ENCODE measurements at regions not wholly inside any gene's neighbourhood (a gene's known extent, or its start where the extent isn't known, plus 50 kb on each side); places are given as distances from the start of the nearest gene placed in this dataset.
A peak's percentile ranks its signal among the peaks of the same experiment; 100 is the strongest.

- no peaks in the 10 kb centered on the region for H3K9me3 ChIP-seq (ENCODE audit: control insufficient read depth in 2 of 2, low read length in 2 of 2)
- H3K27me3 ChIP-seq (ENCODE audit: control insufficient read depth, insufficient read depth, low read length) = no peaks in the 10 kb centered on the region
- H3K36me3 ChIP-seq (ENCODE audit: control insufficient read depth, insufficient read depth, low read length) = no peaks in the 10 kb centered on the region
- H3K27me3 Mint-ChIP-seq = no peaks in the 10 kb centered on the region
- ATAC-seq (ENCODE audit: low read depth in 2 of 2) (no peak), DNase-seq (no peak)
- H3K9me3 Mint-ChIP-seq = peaks cover 0 to 1% (median 0%) of the 10 kb centered on the region in 7 donors
- no peak overlapping the region for H3K4me3 Mint-ChIP-seq
- H3K36me3 Mint-ChIP-seq = no peaks in the 10 kb centered on the region
- H3K27ac Mint-ChIP-seq = peak overlapping the region in 2 of 3 donors; percentile 8 to 9
- no peak overlapping the region for H3K4me3 ChIP-seq (ENCODE audit: low read depth, low read length)
- peaks cover 38% of the 10 kb centered on the region for H3K4me1 ChIP-seq (ENCODE audit: control insufficient read depth, insufficient read depth, low read length, poor library complexity, severe bottlenecking)
- H3K27ac ChIP-seq (ENCODE audit: insufficient read depth, low read length, poor library complexity, severe bottlenecking) = no peak overlapping the region
- H3K4me1 Mint-ChIP-seq = peaks cover 24 to 72% (median 37%) of the 10 kb centered on the region in 4 donors
These were observed 374.0 kb downstream of the SV2B start for GRCh38 chr15:91473894-91474545.

GRCh38 chr15:91476861-91477260, 376.6 kb upstream of the SLCO3A1 start:
- H3K27me3 ChIP-seq (ENCODE audit: control insufficient read depth, insufficient read depth, low read length) = no peaks in the 10 kb centered on the region
- DNase-seq = no peak
- peak overlapping the region in 1 of 3 donors; percentile 88 for H3K27ac Mint-ChIP-seq
- H3K27me3 Mint-ChIP-seq = no peaks in the 10 kb centered on the region
- no peaks in the 10 kb centered on the region for H3K36me3 ChIP-seq (ENCODE audit: control insufficient read depth, insufficient read depth, low read length)
- H3K4me3 ChIP-seq (ENCODE audit: low read depth, low read length) = no peak overlapping the region
- H3K4me1 ChIP-seq (ENCODE audit: control insufficient read depth, insufficient read depth, low read length, poor library complexity, severe bottlenecking) = peaks cover 35% of the 10 kb centered on the region
- ATAC-seq (ENCODE audit: low read depth in 2 of 2) = no peak
- H3K36me3 Mint-ChIP-seq = no peaks in the 10 kb centered on the region
- H3K4me1 Mint-ChIP-seq = peaks cover 15 to 72% (median 32%) of the 10 kb centered on the region in 4 donors
- H3K9me3 Mint-ChIP-seq = peaks cover 0 to 2% (median 0%) of the 10 kb centered on the region in 7 donors
- no peaks in the 10 kb centered on the region for H3K9me3 ChIP-seq (ENCODE audit: control insufficient read depth in 2 of 2, low read length in 2 of 2)
- no peak overlapping the region for H3K4me3 Mint-ChIP-seq
- no peak overlapping the region for H3K27ac ChIP-seq (ENCODE audit: insufficient read depth, low read length, poor library complexity, severe bottlenecking)

GRCh38 chr15:91478717-91479191, 374.8 kb upstream of the SLCO3A1 start:
- H3K9me3 ChIP-seq (ENCODE audit: control insufficient read depth in 2 of 2, low read length in 2 of 2) = no peaks in the 10 kb centered on the region
- H3K27me3 ChIP-seq (ENCODE audit: control insufficient read depth, insufficient read depth, low read length) = no peaks in the 10 kb centered on the region
- H3K27ac Mint-ChIP-seq = peak overlapping the region; percentile 14 to 49 (median 17)
- H3K27me3 Mint-ChIP-seq = no peaks in the 10 kb centered on the region
- H3K4me3 Mint-ChIP-seq = peak overlapping the region in 3 of 4 donors; percentile 18 to 56 (median 29)
- no peak for ATAC-seq (ENCODE audit: low read depth in 2 of 2)
- no peaks in the 10 kb centered on the region for H3K36me3 Mint-ChIP-seq
- H3K4me3 ChIP-seq (ENCODE audit: low read depth, low read length) = no peak overlapping the region
- no peaks in the 10 kb centered on the region for H3K36me3 ChIP-seq (ENCODE audit: control insufficient read depth, insufficient read depth, low read length)
- no peak overlapping the region for H3K27ac ChIP-seq (ENCODE audit: insufficient read depth, low read length, poor library complexity, severe bottlenecking)
- peaks cover 0 to 3% (median 0%) of the 10 kb centered on the region in 7 donors for H3K9me3 Mint-ChIP-seq
- peak in 1 of 3 donors; percentile 26 for DNase-seq
- H3K4me1 Mint-ChIP-seq = peaks cover 13 to 74% (median 37%) of the 10 kb centered on the region in 4 donors
- H3K4me1 ChIP-seq (ENCODE audit: control insufficient read depth, insufficient read depth, low read length, poor library complexity, severe bottlenecking) = peaks cover 38% of the 10 kb centered on the region

- Histone ChIP-seq H3K27ac (ENCODE audit: insufficient read depth, low read length, poor library complexity, severe bottlenecking) (no peak overlapping the region), H3K27me3 (ENCODE audit: control insufficient read depth, insufficient read depth, low read length) (no peaks in the 10 kb centered on the region), H3K4me3 (ENCODE audit: low read depth, low read length) (no peak overlapping the region), H3K36me3 (ENCODE audit: control insufficient read depth, insufficient read depth, low read length) (no peaks in the 10 kb centered on the region), H3K4me1 (ENCODE audit: control insufficient read depth, insufficient read depth, low read length, poor library complexity, severe bottlenecking) (peaks cover 38% of the 10 kb centered on the region), H3K9me3 (ENCODE audit: control insufficient read depth in 2 of 2, low read length in 2 of 2) (no peaks in the 10 kb centered on the region)
- DNase-seq = no peak
- no peak for ATAC-seq (ENCODE audit: low read depth in 2 of 2)
- H3K27me3 Mint-ChIP-seq = no peaks in the 10 kb centered on the region
- H3K27ac Mint-ChIP-seq = peak overlapping the region in 1 of 3 donors; percentile 22
- peaks cover 19 to 80% (median 43%) of the 10 kb centered on the region in 4 donors for H3K4me1 Mint-ChIP-seq
- peaks cover 0 to 5% (median 0%) of the 10 kb centered on the region in 7 donors for H3K9me3 Mint-ChIP-seq
- peak overlapping the region in 1 of 4 donors; percentile 47 for H3K4me3 Mint-ChIP-seq
- H3K36me3 Mint-ChIP-seq = peaks cover 4% of the 10 kb centered on the region
These were observed 373.1 kb upstream of the SLCO3A1 start for GRCh38 chr15:91480426-91480825.

GRCh38 chr15:91482799-91483198, 370.7 kb upstream of the SLCO3A1 start:
- peaks cover 19 to 84% (median 42%) of the 10 kb centered on the region in 4 donors for H3K4me1 Mint-ChIP-seq
- H3K9me3 Mint-ChIP-seq = peaks cover 0 to 5% (median 0%) of the 10 kb centered on the region in 7 donors
- peak overlapping the region; percentile 30 for H3K4me3 ChIP-seq (ENCODE audit: low read depth, low read length)
- peak overlapping the region; percentile 4 to 84 (median 58) for H3K4me3 Mint-ChIP-seq
- H3K36me3 ChIP-seq (ENCODE audit: control insufficient read depth, insufficient read depth, low read length) = no peaks in the 10 kb centered on the region
- peak; percentile 91 to 95 for ATAC-seq (ENCODE audit: low read depth in 2 of 2)
- peaks cover 4% of the 10 kb centered on the region for H3K36me3 Mint-ChIP-seq
- no peaks in the 10 kb centered on the region for H3K9me3 ChIP-seq (ENCODE audit: control insufficient read depth in 2 of 2, low read length in 2 of 2)
- H3K27ac Mint-ChIP-seq = peak overlapping the region; percentile 19 to 96 (median 81)
- peak overlapping the region; percentile 15 for H3K27ac ChIP-seq (ENCODE audit: insufficient read depth, low read length, poor library complexity, severe bottlenecking)
- no peaks in the 10 kb centered on the region for H3K27me3 ChIP-seq (ENCODE audit: control insufficient read depth, insufficient read depth, low read length)
- H3K27me3 Mint-ChIP-seq = no peaks in the 10 kb centered on the region
- DNase-seq = peak in 2 of 3 donors; percentile 22 to 90
- peaks cover 38% of the 10 kb centered on the region for H3K4me1 ChIP-seq (ENCODE audit: control insufficient read depth, insufficient read depth, low read length, poor library complexity, severe bottlenecking)

- Histone ChIP-seq H3K4me3 (ENCODE audit: low read depth, low read length) (no peak overlapping the region), H3K4me1 (ENCODE audit: control insufficient read depth, insufficient read depth, low read length, poor library complexity, severe bottlenecking) (peaks cover 38% of the 10 kb centered on the region), H3K9me3 (ENCODE audit: control insufficient read depth in 2 of 2, low read length in 2 of 2) (no peaks in the 10 kb centered on the region), H3K27ac (ENCODE audit: insufficient read depth, low read length, poor library complexity, severe bottlenecking) (no peak overlapping the region), H3K27me3 (ENCODE audit: control insufficient read depth, insufficient read depth, low read length) (no peaks in the 10 kb centered on the region), H3K36me3 (ENCODE audit: control insufficient read depth, insufficient read depth, low read length) (no peaks in the 10 kb centered on the region)
- Mint-ChIP-seq H3K36me3 (peaks cover 4% of the 10 kb centered on the region), H3K4me1 (peaks cover 14 to 73% (median 40%) of the 10 kb centered on the region in 4 donors), H3K27ac (peak overlapping the region; percentile 26 to 96 (median 91)), H3K4me3 (no peak overlapping the region), H3K9me3 (peaks cover 0 to 5% (median 2%) of the 10 kb centered on the region in 7 donors), H3K27me3 (no peaks in the 10 kb centered on the region)
- DNase-seq = no peak
- ATAC-seq (ENCODE audit: low read depth in 2 of 2) = no peak
These were observed 369.4 kb upstream of the SLCO3A1 start for GRCh38 chr15:91484141-91484540.

GRCh38 chr15:91488452-91488851, 365.1 kb upstream of the SLCO3A1 start:
- ATAC-seq (ENCODE audit: low read depth in 2 of 2) (no peak), DNase-seq (no peak)
- H3K27me3 ChIP-seq (ENCODE audit: control insufficient read depth, insufficient read depth, low read length) = no peaks in the 10 kb centered on the region
- H3K27ac ChIP-seq (ENCODE audit: insufficient read depth, low read length, poor library complexity, severe bottlenecking) = no peak overlapping the region
- no peak overlapping the region for H3K4me3 ChIP-seq (ENCODE audit: low read depth, low read length)
- no peak overlapping the region for H3K4me3 Mint-ChIP-seq
- H3K36me3 ChIP-seq (ENCODE audit: control insufficient read depth, insufficient read depth, low read length) = no peaks in the 10 kb centered on the region
- no peaks in the 10 kb centered on the region for H3K9me3 ChIP-seq (ENCODE audit: control insufficient read depth in 2 of 2, low read length in 2 of 2)
- H3K27me3 Mint-ChIP-seq = peaks cover 5% of the 10 kb centered on the region
- peaks cover under 1% of the 10 kb centered on the region for H3K4me1 ChIP-seq (ENCODE audit: control insufficient read depth, insufficient read depth, low read length, poor library complexity, severe bottlenecking)
- peaks cover 6 to 33% (median 14%) of the 10 kb centered on the region in 4 donors for H3K4me1 Mint-ChIP-seq
- peaks cover 4% of the 10 kb centered on the region for H3K36me3 Mint-ChIP-seq
- peaks cover 0 to 7% (median 3%) of the 10 kb centered on the region in 7 donors for H3K9me3 Mint-ChIP-seq
- H3K27ac Mint-ChIP-seq = no peak overlapping the region

Measured in CD4-positive, CD25-positive, alpha-beta regulatory T cell (primary cell).